BLaER1 treated with 17β-estradiol and CSF1 and Interleukin-3, amounts not matched to agents 10 nM and 100 nM (cell line): ENCODE measurements at regions not wholly inside any gene's neighbourhood (a gene's known extent, or its start where the extent isn't known, plus 50 kb on each side); places are given as distances from the start of the nearest gene placed in this dataset.

Source experiments
- H3K27ac ChIP-seq, 11 experiments: shearing (Covaris generic); formaldehyde crosslinking; 2 replicates each; pipeline ENCODE4 v1.8.1; 2022
- H3K27me3 ChIP-seq, 11 experiments: shearing (Covaris generic); formaldehyde crosslinking; 2 replicates each; pipeline ENCODE4 v1.8.1; 2022
- H3K36me3 ChIP-seq, 11 experiments: shearing (Covaris generic); formaldehyde crosslinking; 2 replicates each; pipeline ENCODE4 v1.8.1; 2022
- H3K4me1 ChIP-seq, 10 experiments: shearing (Covaris generic); formaldehyde crosslinking; 2 replicates each; pipeline ENCODE4 v1.8.1; 2022
- H3K4me2 ChIP-seq, 11 experiments: shearing (Covaris generic); formaldehyde crosslinking; 2 replicates each; pipeline ENCODE4 v1.8.1; 2022
- H3K4me3 ChIP-seq, 10 experiments: shearing (Covaris generic); formaldehyde crosslinking; 2 replicates each; pipeline ENCODE4 v1.8.1; 2022
- H3K9ac ChIP-seq, 11 experiments: shearing (Covaris generic); formaldehyde crosslinking; 2 replicates each; pipeline ENCODE4 v1.8.1; 2022
- H3K9me3 ChIP-seq, 11 experiments: shearing (Covaris generic); formaldehyde crosslinking; replicated peaks in 1 of 11; 2 replicates each; pipeline ENCODE4 v1.8.1; 2022
- H4K20me1 ChIP-seq, 11 experiments: shearing (Covaris generic); formaldehyde crosslinking; 2 replicates each; pipeline ENCODE4 v1.8.1; 2022
- Cebpa-rat ChIP-seq, 11 experiments: shearing (Covaris generic); IDR thresholded peaks; 2 replicates each; pipeline ENCODE4 v1.8.1; 2022

DNA sequence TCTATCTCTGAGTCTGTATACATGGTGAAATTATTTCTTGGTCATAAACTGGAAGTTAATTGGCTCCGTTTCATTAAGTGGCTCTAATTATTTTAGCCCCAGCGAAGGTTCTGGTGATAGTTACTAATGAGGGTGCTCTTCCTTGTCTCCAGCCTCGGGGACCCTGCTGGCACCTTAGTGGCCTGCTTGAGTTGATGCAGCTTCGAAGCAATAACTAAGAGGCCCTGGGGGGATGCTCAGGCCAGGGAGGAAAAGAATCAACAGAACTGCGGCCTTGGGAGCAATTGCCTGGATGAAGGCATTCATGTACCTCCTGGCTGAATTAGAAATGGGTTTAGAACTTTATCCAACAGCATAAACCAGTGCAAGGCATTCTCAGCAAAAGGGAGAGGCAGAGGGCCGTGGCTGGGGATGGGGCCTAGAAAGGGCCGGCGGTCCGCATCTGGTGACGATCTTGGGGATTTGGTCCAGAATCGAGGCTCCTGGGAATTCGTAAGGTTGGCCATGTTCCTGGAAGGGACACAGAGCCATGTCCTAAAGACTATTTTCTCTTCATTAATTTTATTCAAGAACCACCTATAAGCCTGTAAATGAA, 100.0 kb upstream of the AJAP1 start:
- Histone ChIP-seq H3K27me3 (no peaks in the 10 kb centered on the region), H3K4me2 (no peak overlapping the region), H4K20me1 (no peaks in the 10 kb centered on the region; a peak in 2 of 22 replicates), H3K4me1 (no peaks in the 10 kb centered on the region), H3K9ac (no peak overlapping the region), H3K4me3 (no peak overlapping the region), H3K27ac (no peak overlapping the region), H3K9me3 (no peaks in the 10 kb centered on the region), H3K36me3 (no peaks in the 10 kb centered on the region)
- no peak for TF ChIP-seq Cebpa-rat (IDR thresholded peaks at IDR 0.05)

DNA sequence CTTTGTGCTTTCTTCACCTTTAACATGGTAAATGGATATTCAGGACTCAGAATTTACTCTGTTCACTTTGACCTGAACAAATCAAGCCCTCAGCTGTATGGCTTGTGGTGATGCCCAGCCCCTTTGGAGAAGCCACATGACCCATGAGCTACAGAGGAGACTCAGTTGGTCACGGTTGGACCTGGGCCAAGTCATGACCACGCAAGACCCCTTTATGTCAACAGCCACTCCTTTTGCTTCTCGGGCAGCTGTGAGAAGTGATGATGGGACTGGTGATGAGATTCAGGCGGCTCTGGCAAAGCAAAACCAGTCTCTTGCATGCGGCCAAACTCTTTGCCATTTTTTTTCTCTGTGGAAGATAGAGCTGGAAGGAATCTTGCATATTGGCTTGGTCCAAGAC, 96.5 kb upstream of the AJAP1 start:
- no peak overlapping the region for H3K4me3 ChIP-seq
- H3K4me2 ChIP-seq = no peak overlapping the region
- no peaks in the 10 kb centered on the region; a peak in 1 of 22 replicates for H4K20me1 ChIP-seq
- H3K9ac ChIP-seq = no peak overlapping the region
- TF ChIP-seq Cebpa-rat (IDR thresholded peaks at IDR 0.05) = no peak
- H3K27me3 ChIP-seq = no peaks in the 10 kb centered on the region
- no peaks in the 10 kb centered on the region for H3K4me1 ChIP-seq
- no peak overlapping the region for H3K27ac ChIP-seq
- no peaks in the 10 kb centered on the region for H3K9me3 ChIP-seq
- H3K36me3 ChIP-seq = no peaks in the 10 kb centered on the region

DNA sequence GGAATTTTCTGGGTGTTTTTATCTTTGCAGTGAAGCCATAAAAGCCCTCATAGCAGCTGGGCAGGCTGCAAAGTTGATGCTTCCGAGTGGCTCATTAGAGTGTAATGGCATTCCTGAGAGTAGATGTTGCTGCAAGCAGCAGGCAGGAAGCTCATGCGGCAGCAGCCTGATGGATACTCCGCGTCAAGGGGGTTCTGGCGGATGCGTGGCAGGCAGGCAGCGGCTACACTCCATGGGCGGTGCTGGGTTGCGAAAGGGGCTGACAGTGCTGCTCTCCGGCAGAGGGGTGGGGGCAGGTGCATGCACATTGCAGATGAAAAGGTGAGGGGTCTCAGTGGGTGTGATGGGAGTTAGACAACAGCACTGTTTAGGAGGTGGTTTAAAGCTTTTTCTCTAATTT, 93.2 kb upstream of the AJAP1 start:
- Histone ChIP-seq H3K9ac (no peak overlapping the region), H4K20me1 (no peaks in the 10 kb centered on the region), H3K9me3 (no peaks in the 10 kb centered on the region), H3K27ac (no peak overlapping the region), H3K4me3 (no peak overlapping the region), H3K4me2 (no peak overlapping the region), H3K4me1 (no peaks in the 10 kb centered on the region), H3K36me3 (no peaks in the 10 kb centered on the region), H3K27me3 (no peaks in the 10 kb centered on the region)
- TF ChIP-seq Cebpa-rat (IDR thresholded peaks at IDR 0.05) = no peak

DNA sequence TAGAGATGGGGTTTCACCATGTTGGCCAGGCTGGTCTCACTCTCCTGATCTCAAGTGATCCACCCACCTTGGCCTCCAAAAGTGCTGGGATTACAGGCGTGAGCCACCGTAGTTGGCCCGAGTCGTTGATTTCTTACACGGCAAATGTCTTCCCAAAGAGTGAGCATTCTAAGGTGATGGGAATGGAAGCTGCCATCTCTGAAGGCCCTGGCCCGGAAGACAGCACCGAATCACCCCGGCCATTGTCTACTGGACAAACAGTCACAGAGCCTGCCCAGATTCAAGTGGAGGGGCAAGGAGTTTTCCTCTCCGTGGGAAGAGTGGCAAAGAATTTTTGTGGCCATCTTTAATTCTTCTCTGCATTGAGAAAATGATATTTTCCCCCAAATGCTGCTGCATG, 92.1 kb upstream of the AJAP1 start:
- Histone ChIP-seq H3K4me2 (no peak overlapping the region), H3K9me3 (peaks cover 2 to 6% (median 4%) of the 10 kb centered on the region in 11 experiments; a peak in 20 of 22 replicates), H4K20me1 (no peaks in the 10 kb centered on the region), H3K27ac (no peak overlapping the region), H3K4me3 (no peak overlapping the region), H3K4me1 (no peaks in the 10 kb centered on the region), H3K9ac (no peak overlapping the region), H3K27me3 (no peaks in the 10 kb centered on the region), H3K36me3 (no peaks in the 10 kb centered on the region)
- TF ChIP-seq Cebpa-rat (IDR thresholded peaks at IDR 0.05) = no peak

DNA sequence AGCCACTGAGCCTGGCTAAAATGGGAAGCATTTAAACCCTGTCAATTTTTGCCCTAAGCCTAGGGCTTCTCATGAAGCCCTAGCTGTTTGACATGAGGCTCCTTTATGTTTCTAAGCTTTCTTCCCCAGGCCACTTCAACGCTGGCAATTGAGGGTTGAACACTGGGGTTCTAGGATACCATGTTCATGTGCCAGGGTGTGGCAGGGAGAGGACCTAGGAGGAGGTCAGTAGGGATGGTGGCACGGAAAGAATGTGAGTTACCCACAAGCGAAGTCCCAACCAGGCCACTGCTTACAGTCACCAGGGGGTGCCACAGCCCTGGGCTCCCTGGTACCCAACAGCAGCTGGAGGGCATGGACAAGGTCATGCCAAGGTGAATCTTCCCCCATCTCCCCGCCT, 90.8 kb upstream of the AJAP1 start:
- H3K27ac ChIP-seq = no peak overlapping the region
- H3K9ac ChIP-seq = no peak overlapping the region
- no peak overlapping the region for H3K4me2 ChIP-seq
- H4K20me1 ChIP-seq = no peaks in the 10 kb centered on the region
- peaks cover 12 to 18% (median 17%) of the 10 kb centered on the region in 11 experiments for H3K9me3 ChIP-seq
- H3K4me3 ChIP-seq = no peak overlapping the region
- no peaks in the 10 kb centered on the region for H3K27me3 ChIP-seq
- H3K36me3 ChIP-seq = no peaks in the 10 kb centered on the region
- H3K4me1 ChIP-seq = no peaks in the 10 kb centered on the region
- TF ChIP-seq Cebpa-rat (IDR thresholded peaks at IDR 0.05) = no peak

DNA sequence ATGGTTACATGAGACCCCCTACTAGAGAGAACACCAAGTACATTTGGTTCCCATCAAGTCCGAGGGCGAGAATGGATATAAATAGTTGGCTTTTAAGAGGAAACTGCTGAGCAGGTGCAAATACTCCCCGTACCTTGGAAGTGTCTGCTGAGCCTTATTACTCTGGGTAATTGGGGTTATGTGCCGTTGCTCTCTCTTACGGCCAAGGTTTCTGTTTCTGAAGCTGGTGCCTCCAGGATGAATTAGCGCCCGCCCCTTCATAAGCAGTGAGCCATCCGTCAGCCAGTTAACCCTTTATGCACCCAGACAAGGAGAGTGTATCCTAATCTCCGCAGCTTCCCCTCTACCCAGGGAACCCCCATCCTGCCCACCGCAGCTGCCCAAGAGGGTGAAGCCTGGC, 90.4 kb upstream of the AJAP1 start:
- Histone ChIP-seq H4K20me1 (no peaks in the 10 kb centered on the region), H3K9me3 (peaks cover 12 to 23% (median 20%) of the 10 kb centered on the region in 11 experiments), H3K4me2 (no peak overlapping the region), H3K4me3 (no peak overlapping the region), H3K9ac (no peak overlapping the region), H3K27ac (no peak overlapping the region), H3K4me1 (no peaks in the 10 kb centered on the region), H3K36me3 (no peaks in the 10 kb centered on the region), H3K27me3 (no peaks in the 10 kb centered on the region)
- no peak for TF ChIP-seq Cebpa-rat (IDR thresholded peaks at IDR 0.05)

DNA sequence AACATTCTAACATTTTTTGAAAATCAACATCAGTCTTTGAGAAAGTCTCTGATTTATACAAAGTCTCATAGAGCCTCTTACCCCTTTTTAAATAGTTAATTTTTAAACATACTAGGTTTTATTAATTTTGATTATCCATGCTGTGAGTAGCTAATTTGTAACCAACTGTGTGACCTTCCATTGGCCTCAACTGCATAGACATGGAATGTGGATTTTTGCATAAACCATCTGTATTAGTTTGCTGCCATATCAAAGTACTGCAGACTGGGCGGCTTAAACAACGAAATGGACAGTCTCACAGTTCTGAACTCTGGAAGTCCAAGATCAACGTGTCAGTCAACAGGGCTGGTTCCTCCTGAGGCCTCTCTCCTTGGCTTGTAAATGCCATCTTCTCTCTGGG, 89.2 kb upstream of the AJAP1 start:
- Histone ChIP-seq H3K9ac (no peak overlapping the region), H3K27ac (no peak overlapping the region), H3K9me3 (peaks cover 12 to 25% (median 20%) of the 10 kb centered on the region in 11 experiments), H3K4me2 (no peak overlapping the region), H3K36me3 (no peaks in the 10 kb centered on the region), H3K27me3 (no peaks in the 10 kb centered on the region), H3K4me1 (no peaks in the 10 kb centered on the region), H4K20me1 (no peaks in the 10 kb centered on the region), H3K4me3 (no peak overlapping the region)
- TF ChIP-seq Cebpa-rat (IDR thresholded peaks at IDR 0.05) = no peak

DNA sequence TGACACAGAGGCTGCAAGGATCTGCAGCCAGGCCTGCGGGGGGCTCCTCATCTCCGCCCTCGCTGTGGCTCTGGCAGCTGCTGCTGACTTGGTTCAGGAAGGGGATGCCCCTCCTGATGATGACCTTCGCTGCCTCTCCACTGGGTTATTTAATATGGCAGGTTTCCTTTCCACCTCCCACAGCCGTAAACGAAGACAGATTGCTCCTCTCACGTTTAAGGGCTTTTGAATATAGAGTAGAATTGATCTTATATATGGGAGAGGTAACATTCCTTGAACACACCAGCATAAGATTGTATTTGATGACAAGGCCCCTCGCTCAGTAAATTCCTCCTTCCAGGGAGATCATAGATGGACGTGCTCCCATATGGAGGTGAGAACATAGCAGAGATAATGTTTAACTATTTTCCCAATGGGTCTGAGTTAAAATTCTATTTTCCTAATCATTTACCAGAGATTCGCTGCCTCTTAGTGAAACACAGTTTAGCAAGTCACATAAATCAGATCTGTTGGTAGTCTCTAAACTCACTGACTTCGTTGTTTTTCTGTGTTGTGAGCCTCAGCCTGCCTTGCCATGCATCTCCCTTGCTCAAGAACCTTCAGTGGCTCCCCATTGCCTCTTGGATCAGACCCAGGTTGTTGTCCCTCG, 88.5 kb upstream of the AJAP1 start:
- H3K27me3 ChIP-seq = no peaks in the 10 kb centered on the region
- TF ChIP-seq Cebpa-rat (IDR thresholded peaks at IDR 0.05) = no peak
- peaks cover 12 to 25% (median 20%) of the 10 kb centered on the region in 11 experiments for H3K9me3 ChIP-seq
- H3K4me1 ChIP-seq = no peaks in the 10 kb centered on the region
- H3K4me3 ChIP-seq = no peak overlapping the region
- H3K9ac ChIP-seq = no peak overlapping the region
- no peaks in the 10 kb centered on the region for H4K20me1 ChIP-seq
- H3K4me2 ChIP-seq = no peak overlapping the region
- no peak overlapping the region for H3K27ac ChIP-seq
- no peaks in the 10 kb centered on the region for H3K36me3 ChIP-seq

DNA sequence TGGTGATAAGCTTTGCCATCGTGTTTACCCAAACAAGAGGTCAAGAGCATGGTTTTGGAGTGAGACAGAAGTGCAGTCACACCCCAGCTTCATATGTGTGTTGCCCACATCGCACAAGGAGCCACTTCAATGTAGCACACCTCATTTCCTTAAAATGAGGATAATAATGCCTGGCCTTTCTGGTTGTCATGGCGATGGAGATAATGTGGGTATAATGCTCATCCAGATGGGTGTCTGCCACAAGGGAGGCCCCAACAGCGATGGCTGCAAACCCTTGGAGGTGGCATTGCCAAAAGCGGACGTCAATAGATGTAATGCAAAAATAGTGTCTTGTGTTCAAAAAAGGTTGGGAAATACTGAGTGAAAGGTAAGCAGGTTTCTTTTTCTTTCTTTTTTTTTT, 83.1 kb upstream of the AJAP1 start:
- H4K20me1 ChIP-seq = no peaks in the 10 kb centered on the region
- H3K4me2 ChIP-seq = no peak overlapping the region
- H3K36me3 ChIP-seq = no peaks in the 10 kb centered on the region
- H3K9me3 ChIP-seq = peaks cover 12 to 26% (median 20%) of the 10 kb centered on the region in 11 experiments
- H3K4me3 ChIP-seq = no peak overlapping the region
- H3K27me3 ChIP-seq = no peaks in the 10 kb centered on the region
- no peak overlapping the region for H3K27ac ChIP-seq
- no peak overlapping the region for H3K9ac ChIP-seq
- TF ChIP-seq Cebpa-rat (IDR thresholded peaks at IDR 0.05) = no peak
- no peaks in the 10 kb centered on the region for H3K4me1 ChIP-seq

DNA sequence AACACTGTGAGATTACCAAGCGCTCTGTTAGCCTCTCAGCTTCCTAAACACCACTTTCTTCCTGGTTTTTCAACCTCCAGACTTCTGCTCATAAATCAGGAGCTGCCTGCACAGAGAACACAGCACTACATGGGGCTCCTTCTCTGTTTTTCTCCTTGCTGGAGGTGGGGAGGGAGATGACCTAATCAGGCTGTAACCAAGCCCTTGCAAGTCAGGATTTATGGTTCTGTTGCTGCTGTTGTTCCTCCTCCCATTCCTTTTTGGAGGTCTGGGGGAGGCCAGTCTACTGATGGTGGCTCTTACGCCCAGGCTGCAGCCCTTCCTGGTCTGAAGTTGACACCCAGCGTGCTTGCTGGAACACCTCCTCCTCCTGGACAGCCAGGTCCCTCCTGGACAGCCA, 80.9 kb upstream of the AJAP1 start:
- H4K20me1 ChIP-seq = no peaks in the 10 kb centered on the region
- no peak overlapping the region for H3K9ac ChIP-seq
- H3K27ac ChIP-seq = no peak overlapping the region
- H3K4me1 ChIP-seq = no peaks in the 10 kb centered on the region
- no peak for TF ChIP-seq Cebpa-rat (IDR thresholded peaks at IDR 0.05)
- H3K4me3 ChIP-seq = no peak overlapping the region
- H3K4me2 ChIP-seq = no peak overlapping the region
- peaks cover 0 to 30% (median 9%) of the 10 kb centered on the region in 11 experiments; a peak in 20 of 22 replicates for H3K9me3 ChIP-seq
- no peaks in the 10 kb centered on the region for H3K27me3 ChIP-seq
- H3K36me3 ChIP-seq = no peaks in the 10 kb centered on the region
